Gastroesophageal sphincter (tissue), 4 donors: ENCODE measurements at regions not wholly inside any gene's neighbourhood (a gene's known extent, or its start where the extent isn't known, plus 50 kb on each side); places are given as distances from the start of the nearest gene placed in this dataset.

Source experiments
- ATAC-seq: fragments of 150-250 bp; one replicate; pipeline ENCODE4 v1.9.1; 2016; ENCODE audit warnings: mild to moderate bottlenecking, moderate library complexity
- H3K27ac ChIP-seq, 4 donors: fragments of 200-600 bp; sonication (generic) in 3 of 4; 1 replicate in 3 of 4; 2 replicates in 1 of 4; pipeline ENCODE4 v1.5.1; 2016 to 2019
- H3K27me3 ChIP-seq: fragments of 200-600 bp; sonication (generic); one replicate; pipeline ENCODE4 v1.5.1; 2019
- H3K36me3 ChIP-seq, 2 donors: fragments of 200-600 bp; sonication (generic); one replicate each; pipeline ENCODE4 v1.5.1; 2019; ENCODE audit warnings: control low read depth in 1 of 2
- H3K4me1 ChIP-seq, 3 donors: fragments of 200-600 bp; sonication (generic); 1 replicate in 2 of 3; 2 replicates in 1 of 3; pipeline ENCODE4 v1.5.1; 2016 to 2019; ENCODE audit warnings: control low read depth in 2 of 3
- H3K4me3 ChIP-seq, 2 donors: fragments of 200-600 bp; sonication (generic); one replicate each; pipeline ENCODE4 v1.5.1; 2019; ENCODE audit warnings: mild to moderate bottlenecking in 1 of 2, moderate library complexity in 1 of 2
- H3K9me3 ChIP-seq, 3 donors: fragments of 200-600 bp; sonication (generic); one replicate each; pipeline ENCODE4 v1.5.1; 2017 to 2019; ENCODE audit warnings: control low read depth in 2 of 3
- CTCF ChIP-seq, 4 experiments: fragments of 200-600 bp in 2 of 4; fragments of 450-650 bp in 2 of 4; sonication (generic) in 1 of 4; IDR thresholded peaks; one replicate each; pipeline ENCODE4 v1.5.1; 2017 to 2019; ENCODE audit warnings: antibody characterized with exemption in 4 of 4, mild to moderate bottlenecking in 2 of 4, moderate library complexity in 2 of 4
- EP300 ChIP-seq: sonication (generic); formaldehyde crosslinking; IDR thresholded peaks from one replicate; pipeline ENCODE4 v1.6.1; 2017; ENCODE audit warnings: antibody characterized with exemption, mild to moderate bottlenecking
- POLR2A ChIP-seq, 2 donors: fragments of 450-650 bp; IDR thresholded peaks; one replicate each; pipeline ENCODE4 v1.6.1; 2017; ENCODE audit warnings: antibody characterized with exemption in 2 of 2, mild to moderate bottlenecking in 2 of 2, moderate library complexity in 1 of 2
- POLR2AphosphoS5 ChIP-seq: sonication (generic); formaldehyde crosslinking; IDR thresholded peaks from one replicate; pipeline ENCODE4 v1.6.1; 2017; ENCODE audit warnings: antibody characterized with exemption
- WGBS, 2 donors: methylation state at CpG; one replicate each; pipeline ENCODE4 v1.1.5; 2018; ENCODE audit warnings: low coverage in 1 of 2; 5-methylcytosine and 5-hydroxymethylcytosine counted together

- no peak overlapping the region for H3K4me3 ChIP-seq
- ATAC-seq = no peak
Observed at GRCh38 chr7:89958525-89959068, 195.7 kb upstream of the STEAP1 start.

GRCh38 chr7:89966067-89966664, 188.1 kb upstream of the STEAP1 start:
- TF ChIP-seq EP300 (no peak), CTCF (IDR thresholded peaks at IDR 0.05) (no peak), POLR2A (IDR thresholded peaks at IDR 0.05) (no peak), POLR2AphosphoS5 (no peak)
- 55 to 74% methylated on average over 4 of the region's 4 CpGs for WGBS, 2 donors
- no peak for ATAC-seq

More at GRCh38 chr7:89958525-89959068, 195.7 kb upstream of the STEAP1 start:
- H3K27ac ChIP-seq = no peak overlapping the region
- TF ChIP-seq EP300 = no peak
- TF ChIP-seq CTCF (IDR thresholded peaks at IDR 0.05) = no peak
- no peak for TF ChIP-seq POLR2AphosphoS5
- no peak for TF ChIP-seq POLR2A (IDR thresholded peaks at IDR 0.05)
- H3K36me3 ChIP-seq = no peaks in the 10 kb centered on the region
- no peaks in the 10 kb centered on the region for H3K27me3 ChIP-seq
- H3K9me3 ChIP-seq = peaks cover 0 to 7% (median 0%) of the 10 kb centered on the region in 3 donors
- no peaks in the 10 kb centered on the region for H3K4me1 ChIP-seq

GRCh38 chr7:89975577-89975976, 178.7 kb upstream of the STEAP1 start:
- H3K27me3 ChIP-seq = no peaks in the 10 kb centered on the region
- TF ChIP-seq POLR2AphosphoS5 (no peak), POLR2A (IDR thresholded peaks at IDR 0.05) (no peak), CTCF (IDR thresholded peaks at IDR 0.05) (no peak), EP300 (no peak)
- WGBS, 2 donors = 89 to 100% methylated on average over 2 of the region's 2 CpGs
- no peak overlapping the region for H3K27ac ChIP-seq
- H3K4me3 ChIP-seq = no peak overlapping the region
- H3K4me1 ChIP-seq = no peaks in the 10 kb centered on the region
- no peaks in the 10 kb centered on the region for H3K36me3 ChIP-seq
- ATAC-seq = no peak
- no peaks in the 10 kb centered on the region for H3K9me3 ChIP-seq

More at GRCh38 chr7:89966067-89966664, 188.1 kb upstream of the STEAP1 start:
- Histone ChIP-seq H3K27ac (no peak overlapping the region), H3K9me3 (no peaks in the 10 kb centered on the region), H3K4me1 (no peaks in the 10 kb centered on the region), H3K36me3 (no peaks in the 10 kb centered on the region), H3K27me3 (no peaks in the 10 kb centered on the region), H3K4me3 (no peak overlapping the region)

GRCh38 chr7:89987665-89988064, 166.6 kb upstream of the STEAP1 start:
- TF ChIP-seq CTCF (IDR thresholded peaks at IDR 0.05) = no peak
- no peak for TF ChIP-seq EP300
- 29 to 35% methylated on average over 3 of the region's 3 CpGs for WGBS, 2 donors

GRCh38 chr7:89988074-89988473, 166.2 kb upstream of the STEAP1 start:
- Histone ChIP-seq H3K27ac (no peak overlapping the region), H3K27me3 (no peaks in the 10 kb centered on the region), H3K9me3 (peaks cover 0 to 4% (median 0%) of the 10 kb centered on the region in 3 donors), H3K4me3 (no peak overlapping the region), H3K4me1 (no peaks in the 10 kb centered on the region), H3K36me3 (no peaks in the 10 kb centered on the region)
- no peak for ATAC-seq
- no peak for TF ChIP-seq EP300
- no peak for TF ChIP-seq POLR2A (IDR thresholded peaks at IDR 0.05)
- TF ChIP-seq POLR2AphosphoS5 = no peak
- TF ChIP-seq CTCF (IDR thresholded peaks at IDR 0.05) = no peak
- 40 to 53% methylated on average over 1 of the region's 1 CpG for WGBS, 2 donors

More at GRCh38 chr7:89987665-89988064, 166.6 kb upstream of the STEAP1 start:
- H3K4me3 ChIP-seq = no peak overlapping the region
- no peaks in the 10 kb centered on the region for H3K36me3 ChIP-seq
- no peaks in the 10 kb centered on the region for H3K27me3 ChIP-seq
- no peak for ATAC-seq
- no peak overlapping the region for H3K27ac ChIP-seq
- peaks cover 0 to 4% (median 0%) of the 10 kb centered on the region in 3 donors for H3K9me3 ChIP-seq
- no peaks in the 10 kb centered on the region for H3K4me1 ChIP-seq
